GM19468 (cell line): ENCODE measurements at regions not wholly inside any gene's neighbourhood (a gene's known extent, or its start where the extent isn't known, plus 50 kb on each side); places are given as distances from the start of the nearest gene placed in this dataset.

ENCODE experiments used
- ATAC-seq: cut with Tn5 transposase; IDR thresholded peaks from one replicate; pipeline ENCODE4 v1.9.1; 2021; ENCODE audit warnings: mild to moderate bottlenecking, moderate library complexity, moderate number of reproducible peaks; ENCODE audit not compliant: unreplicated experiment; ENCODE audit errors: extremely low read depth

- ATAC-seq, result no peak
These were observed 179.8 kb downstream of the SPCS3 start for GRCh38 chr4:176499518-176499917.

GRCh38 chr4:176500894-176501293, 181.1 kb downstream of the SPCS3 start:
- ATAC-seq, result no peak

GRCh38 chr4:176504118-176504517, 184.4 kb downstream of the SPCS3 start:
- ATAC-seq, result no peak

- ATAC-seq, result no peak
These were observed 188.2 kb downstream of the SPCS3 start for GRCh38 chr4:176507845-176508533.

GRCh38 chr4:176508780-176509331, 189.1 kb downstream of the SPCS3 start:
- no peak for ATAC-seq

GRCh38 chr4:176525576-176525975, 205.8 kb downstream of the SPCS3 start:
- ATAC-seq, result no peak

- no peak for ATAC-seq
These were observed 206.9 kb downstream of the SPCS3 start for GRCh38 chr4:176526704-176527103.

- ATAC-seq, result no peak
These were observed 209.8 kb downstream of the SPCS3 start for GRCh38 chr4:176529574-176529973.

- ATAC-seq, result no peak
These were observed 213.4 kb downstream of the SPCS3 start for GRCh38 chr4:176533159-176533558.

- ATAC-seq, result no peak
These were observed 214.8 kb downstream of the SPCS3 start for GRCh38 chr4:176534566-176534965.

- ATAC-seq, result no peak
These were observed 218.6 kb downstream of the SPCS3 start for GRCh38 chr4:176538217-176538925.

GRCh38 chr4:176539091-176539784, 219.5 kb downstream of the SPCS3 start:
- no peak for ATAC-seq

GRCh38 chr4:176539785-176540175, 220.0 kb downstream of the SPCS3 start:
- ATAC-seq, result no peak

GRCh38 chr4:176540814-176541213, 221.0 kb downstream of the SPCS3 start:
- no peak for ATAC-seq

GRCh38 chr4:176545872-176546271, 226.1 kb downstream of the SPCS3 start:
- no peak for ATAC-seq

GRCh38 chr4:176546975-176547374, 227.2 kb downstream of the SPCS3 start:
- no peak for ATAC-seq

GRCh38 chr4:176548571-176548970, 228.8 kb downstream of the SPCS3 start:
- ATAC-seq, result no peak

GRCh38 chr4:176549161-176549865, 229.5 kb downstream of the SPCS3 start:
- ATAC-seq, result no peak

GRCh38 chr4:176558661-176559060, 234.1 kb downstream of the VEGFC start:
- ATAC-seq, result no peak

GRCh38 chr4:176561368-176561767, 231.4 kb downstream of the VEGFC start:
- ATAC-seq, result no peak
